HepG2 (cell line): ENCODE measurements at regions not wholly inside any gene's neighbourhood (a gene's known extent, or its start where the extent isn't known, plus 50 kb on each side); places are given as distances from the start of the nearest gene placed in this dataset.

Experiments used
- ARID2 ChIP-seq: sonication (generic); formaldehyde crosslinking; IDR thresholded peaks from 2 replicates; pipeline ENCODE4 v1.8.1; 2022; ENCODE audit warnings: mild to moderate bottlenecking, missing genetic modification reagents, borderline replicate concordance
- CC2D1A ChIP-seq: sonication (generic); formaldehyde crosslinking; IDR thresholded peaks from 2 replicates; pipeline ENCODE4 v1.8.1; 2023; ENCODE audit warnings: mild to moderate bottlenecking, missing genetic modification reagents
- GLI4 ChIP-seq: sonication (generic); formaldehyde crosslinking; IDR thresholded peaks from 2 replicates; pipeline ENCODE4 v1.5.1; 2020; ENCODE audit warnings: missing genetic modification reagents, mild to moderate bottlenecking, moderate library complexity, borderline replicate concordance
- ISL2 ChIP-seq: sonication (generic); formaldehyde crosslinking; IDR thresholded peaks from 2 replicates; pipeline ENCODE4 v1.5.0; 2020; ENCODE audit warnings: missing genetic modification reagents
- MIXL1 ChIP-seq: IDR thresholded peaks from 2 replicates; pipeline ENCODE4 v1.6.1; 2016
- MYC ChIP-seq: sonication (generic); formaldehyde crosslinking; IDR thresholded peaks from 2 replicates; pipeline ENCODE4 v1.9.0; 2021; ENCODE audit warnings: missing genetic modification reagents, borderline replicate concordance
- NFATC3 ChIP-seq: sonication (generic); formaldehyde crosslinking; IDR thresholded peaks from 2 replicates; pipeline ENCODE4 v1.5.1; 2020; ENCODE audit warnings: mild to moderate bottlenecking, missing genetic modification reagents
- NPAS2 ChIP-seq: sonication (generic); formaldehyde crosslinking; IDR thresholded peaks from 2 replicates; pipeline ENCODE4 v1.8.0; 2022; ENCODE audit warnings: mild to moderate bottlenecking, missing genetic modification reagents, borderline replicate concordance
- RORA ChIP-seq: sonication (generic); formaldehyde crosslinking; IDR thresholded peaks from 2 replicates; pipeline ENCODE4 v1.5.0; 2020; ENCODE audit warnings: mild to moderate bottlenecking, missing genetic modification reagents, moderate library complexity
- TARDBP ChIP-seq: sonication (generic); formaldehyde crosslinking; IDR thresholded peaks from 2 replicates; pipeline ENCODE4 v1.8.0; 2022; ENCODE audit warnings: mild to moderate bottlenecking, missing genetic modification reagents
- YEATS4 ChIP-seq: sonication (generic); formaldehyde crosslinking; IDR thresholded peaks from 2 replicates; pipeline ENCODE4 v1.4.0; 2020; ENCODE audit warnings: missing genetic modification reagents, borderline replicate concordance
- ZNF205 ChIP-seq: IDR thresholded peaks from 2 replicates; pipeline ENCODE4 v1.6.1; 2018; ENCODE audit warnings: missing biosample characterization, missing genetic modification reagents
- ZNF207 ChIP-seq: fragments of 450-650 bp; IDR thresholded peaks from 2 replicates; pipeline ENCODE4 v1.6.1; 2016; ENCODE audit warnings: antibody characterized with exemption, borderline replicate concordance
- ZNF34 ChIP-seq: sonication (generic); formaldehyde crosslinking; IDR thresholded peaks from 2 replicates; pipeline ENCODE4 v1.4.0; 2020; ENCODE audit warnings: mild to moderate bottlenecking, missing genetic modification reagents, borderline replicate concordance
- ZNF367 ChIP-seq: sonication (generic); formaldehyde crosslinking; IDR thresholded peaks from 2 replicates; pipeline ENCODE4 v1.4.0; 2020; ENCODE audit warnings: missing genetic modification reagents, borderline replicate concordance
- ZNF547 ChIP-seq: sonication (generic); formaldehyde crosslinking; IDR thresholded peaks from 2 replicates; pipeline ENCODE4 v1.5.1; 2020; ENCODE audit warnings: mild to moderate bottlenecking, missing genetic modification reagents
- ZNF564 ChIP-seq: sonication (generic); formaldehyde crosslinking; IDR thresholded peaks from 2 replicates; pipeline ENCODE4 v1.8.1; 2023; ENCODE audit warnings: mild to moderate bottlenecking, missing genetic modification reagents
- ZSCAN22 ChIP-seq: sonication (generic); formaldehyde crosslinking; IDR thresholded peaks from 2 replicates; pipeline ENCODE4 v1.4.0; 2020; ENCODE audit warnings: mild to moderate bottlenecking, missing genetic modification reagents
- TF ChIP-seq, protein P1 (sequence below): sonication (generic); formaldehyde crosslinking; IDR thresholded peaks from 2 replicates; pipeline ENCODE4 v1.4.0; 2020; ENCODE audit warnings: missing genetic modification reagents
- TF ChIP-seq, protein P2 (sequence below): sonication (generic); formaldehyde crosslinking; IDR thresholded peaks from 2 replicates; pipeline ENCODE4 v1.5.0; 2020; ENCODE audit warnings: mild to moderate bottlenecking, missing genetic modification reagents
- TF ChIP-seq, protein P3 (sequence below): sonication (generic); formaldehyde crosslinking; IDR thresholded peaks from 2 replicates; pipeline ENCODE4 v1.9.0; 2021; ENCODE audit warnings: missing genetic modification reagents, borderline replicate concordance
- TF ChIP-seq, protein P4 (sequence below): sonication (generic); formaldehyde crosslinking; IDR thresholded peaks from 2 replicates; pipeline ENCODE4 v1.4.0; 2020; ENCODE audit warnings: missing genetic modification reagents, borderline replicate concordance

DNA sequence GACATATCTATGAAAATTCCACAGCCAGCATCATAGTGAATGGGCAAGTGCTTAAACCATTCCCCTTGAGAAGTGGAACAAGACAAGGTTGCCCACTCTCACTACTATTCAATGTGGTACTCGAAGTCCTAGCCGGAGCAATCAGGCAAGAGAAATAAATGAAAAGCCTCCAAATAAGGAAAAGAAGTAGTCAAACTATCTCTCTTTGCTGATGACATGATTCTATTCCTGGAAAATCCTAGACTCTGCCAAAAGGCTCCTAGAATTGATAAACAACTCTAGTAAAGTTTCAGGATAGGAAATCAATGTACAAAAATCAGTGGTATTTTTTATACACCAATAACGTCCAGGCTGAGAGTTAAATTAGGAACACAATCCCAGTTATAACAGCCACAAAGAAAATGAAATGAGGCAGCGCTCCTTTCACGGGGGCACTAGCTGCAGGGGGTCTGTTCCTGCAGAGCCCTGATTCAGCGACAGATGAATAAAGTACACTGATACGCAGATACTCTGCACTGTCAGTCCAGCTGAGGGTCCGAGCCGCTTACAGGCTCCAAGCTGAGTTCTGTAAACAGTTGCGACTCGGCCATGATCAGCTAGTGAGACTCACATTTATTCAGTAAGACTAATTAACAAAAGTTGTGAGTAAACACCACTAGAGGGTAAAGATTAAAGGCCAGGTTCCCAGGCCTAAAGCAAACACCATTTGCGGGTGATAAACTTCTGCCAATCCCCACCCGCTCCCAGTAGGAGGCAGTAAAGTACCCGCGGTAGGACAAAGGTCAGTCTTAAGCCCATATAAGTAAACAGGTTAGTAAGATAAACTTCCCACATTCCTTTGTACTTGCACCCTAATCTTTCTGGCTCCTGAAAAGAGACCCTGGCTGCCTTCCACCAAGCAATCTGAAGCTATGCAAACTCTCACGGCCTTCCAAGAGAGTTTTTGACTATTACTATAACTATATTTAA, 290.6 kb upstream of the GRID2 start (continued):
- TF ChIP-seq ZNF205 (CRISPR knock-in tag) = no peak
- TF ChIP-seq NPAS2 = no peak
- no peak for TF ChIP-seq TARDBP
- TF ChIP-seq, protein P1, sequence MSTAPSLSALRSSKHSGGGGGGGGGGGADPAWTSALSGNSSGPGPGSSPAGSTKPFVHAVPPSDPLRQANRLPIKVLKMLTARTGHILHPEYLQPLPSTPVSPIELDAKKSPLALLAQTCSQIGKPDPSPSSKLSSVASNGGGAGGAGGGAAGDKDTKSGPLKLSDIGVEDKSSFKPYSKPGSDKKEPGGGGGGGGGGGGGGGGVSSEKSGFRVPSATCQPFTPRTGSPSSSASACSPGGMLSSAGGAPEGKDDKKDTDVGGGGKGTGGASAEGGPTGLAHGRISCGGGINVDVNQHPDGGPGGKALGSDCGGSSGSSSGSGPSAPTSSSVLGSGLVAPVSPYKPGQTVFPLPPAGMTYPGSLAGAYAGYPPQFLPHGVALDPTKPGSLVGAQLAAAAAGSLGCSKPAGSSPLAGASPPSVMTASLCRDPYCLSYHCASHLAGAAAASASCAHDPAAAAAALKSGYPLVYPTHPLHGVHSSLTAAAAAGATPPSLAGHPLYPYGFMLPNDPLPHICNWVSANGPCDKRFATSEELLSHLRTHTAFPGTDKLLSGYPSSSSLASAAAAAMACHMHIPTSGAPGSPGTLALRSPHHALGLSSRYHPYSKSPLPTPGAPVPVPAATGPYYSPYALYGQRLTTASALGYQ (CRISPR knock-in tag) = no peak
- TF ChIP-seq RORA (CRISPR knock-in tag) = no peak
- TF ChIP-seq, protein P2, sequence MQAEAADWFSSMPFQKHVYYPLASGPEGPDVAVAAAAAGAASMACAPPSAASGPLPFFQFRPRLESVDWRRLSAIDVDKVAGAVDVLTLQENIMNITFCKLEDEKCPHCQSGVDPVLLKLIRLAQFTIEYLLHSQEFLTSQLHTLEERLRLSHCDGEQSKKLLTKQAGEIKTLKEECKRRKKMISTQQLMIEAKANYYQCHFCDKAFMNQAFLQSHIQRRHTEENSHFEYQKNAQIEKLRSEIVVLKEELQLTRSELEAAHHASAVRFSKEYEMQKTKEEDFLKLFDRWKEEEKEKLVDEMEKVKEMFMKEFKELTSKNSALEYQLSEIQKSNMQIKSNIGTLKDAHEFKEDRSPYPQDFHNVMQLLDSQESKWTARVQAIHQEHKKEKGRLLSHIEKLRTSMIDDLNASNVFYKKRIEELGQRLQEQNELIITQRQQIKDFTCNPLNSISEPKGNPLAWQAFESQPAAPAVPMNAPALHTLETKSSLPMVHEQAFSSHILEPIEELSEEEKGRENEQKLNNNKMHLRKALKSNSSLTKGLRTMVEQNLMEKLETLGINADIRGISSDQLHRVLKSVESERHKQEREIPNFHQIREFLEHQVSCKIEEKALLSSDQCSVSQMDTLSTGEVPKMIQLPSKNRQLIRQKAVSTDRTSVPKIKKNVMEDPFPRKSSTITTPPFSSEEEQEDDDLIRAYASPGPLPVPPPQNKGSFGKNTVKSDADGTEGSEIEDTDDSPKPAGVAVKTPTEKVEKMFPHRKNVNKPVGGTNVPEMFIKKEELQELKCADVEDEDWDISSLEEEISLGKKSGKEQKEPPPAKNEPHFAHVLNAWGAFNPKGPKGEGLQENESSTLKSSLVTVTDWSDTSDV (CRISPR knock-in tag) = no peak
- peak; percentile 66 for TF ChIP-seq ISL2 (CRISPR knock-in tag)
- TF ChIP-seq MIXL1 (CRISPR knock-in tag) = 0 out of 2 replicates have a peak, but pooled peaks have one; percentile 28
- TF ChIP-seq ZNF207 = no peak
- TF ChIP-seq, protein P3, sequence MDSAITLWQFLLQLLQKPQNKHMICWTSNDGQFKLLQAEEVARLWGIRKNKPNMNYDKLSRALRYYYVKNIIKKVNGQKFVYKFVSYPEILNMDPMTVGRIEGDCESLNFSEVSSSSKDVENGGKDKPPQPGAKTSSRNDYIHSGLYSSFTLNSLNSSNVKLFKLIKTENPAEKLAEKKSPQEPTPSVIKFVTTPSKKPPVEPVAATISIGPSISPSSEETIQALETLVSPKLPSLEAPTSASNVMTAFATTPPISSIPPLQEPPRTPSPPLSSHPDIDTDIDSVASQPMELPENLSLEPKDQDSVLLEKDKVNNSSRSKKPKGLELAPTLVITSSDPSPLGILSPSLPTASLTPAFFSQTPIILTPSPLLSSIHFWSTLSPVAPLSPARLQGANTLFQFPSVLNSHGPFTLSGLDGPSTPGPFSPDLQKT (CRISPR knock-in tag) = no peak
- TF ChIP-seq NFATC3 (CRISPR knock-in tag) = no peak
- TF ChIP-seq YEATS4 (CRISPR knock-in tag) = no peak
- no peak for TF ChIP-seq ZSCAN22 (CRISPR knock-in tag)
- TF ChIP-seq ZNF367 = no peak
- TF ChIP-seq, protein P4, sequence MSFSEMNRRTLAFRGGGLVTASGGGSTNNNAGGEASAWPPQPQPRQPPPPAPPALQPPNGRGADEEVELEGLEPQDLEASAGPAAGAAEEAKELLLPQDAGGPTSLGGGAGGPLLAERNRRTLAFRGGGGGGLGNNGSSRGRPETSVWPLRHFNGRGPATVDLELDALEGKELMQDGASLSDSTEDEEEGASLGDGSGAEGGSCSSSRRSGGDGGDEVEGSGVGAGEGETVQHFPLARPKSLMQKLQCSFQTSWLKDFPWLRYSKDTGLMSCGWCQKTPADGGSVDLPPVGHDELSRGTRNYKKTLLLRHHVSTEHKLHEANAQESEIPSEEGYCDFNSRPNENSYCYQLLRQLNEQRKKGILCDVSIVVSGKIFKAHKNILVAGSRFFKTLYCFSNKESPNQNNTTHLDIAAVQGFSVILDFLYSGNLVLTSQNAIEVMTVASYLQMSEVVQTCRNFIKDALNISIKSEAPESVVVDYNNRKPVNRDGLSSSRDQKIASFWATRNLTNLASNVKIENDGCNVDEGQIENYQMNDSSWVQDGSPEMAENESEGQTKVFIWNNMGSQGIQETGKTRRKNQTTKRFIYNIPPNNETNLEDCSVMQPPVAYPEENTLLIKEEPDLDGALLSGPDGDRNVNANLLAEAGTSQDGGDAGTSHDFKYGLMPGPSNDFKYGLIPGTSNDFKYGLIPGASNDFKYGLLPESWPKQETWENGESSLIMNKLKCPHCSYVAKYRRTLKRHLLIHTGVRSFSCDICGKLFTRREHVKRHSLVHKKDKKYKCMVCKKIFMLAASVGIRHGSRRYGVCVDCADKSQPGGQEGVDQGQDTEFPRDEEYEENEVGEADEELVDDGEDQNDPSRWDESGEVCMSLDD (CRISPR knock-in tag) = no peak
- no peak for TF ChIP-seq ZNF34 (CRISPR knock-in tag)
- no peak for TF ChIP-seq MYC
- TF ChIP-seq GLI4 (CRISPR knock-in tag) = no peak
- TF ChIP-seq CC2D1A = no peak
- TF ChIP-seq ARID2 = no peak
- no peak for TF ChIP-seq ZNF547 (CRISPR knock-in tag)
- no peak for TF ChIP-seq ZNF564 (CRISPR knock-in tag)
